ENCODE measurements at regions not wholly inside any gene's neighbourhood (a gene's known extent, or its start where the extent isn't known, plus 50 kb on each side); places are given as distances from the start of the nearest gene placed in this dataset.

DNA sequence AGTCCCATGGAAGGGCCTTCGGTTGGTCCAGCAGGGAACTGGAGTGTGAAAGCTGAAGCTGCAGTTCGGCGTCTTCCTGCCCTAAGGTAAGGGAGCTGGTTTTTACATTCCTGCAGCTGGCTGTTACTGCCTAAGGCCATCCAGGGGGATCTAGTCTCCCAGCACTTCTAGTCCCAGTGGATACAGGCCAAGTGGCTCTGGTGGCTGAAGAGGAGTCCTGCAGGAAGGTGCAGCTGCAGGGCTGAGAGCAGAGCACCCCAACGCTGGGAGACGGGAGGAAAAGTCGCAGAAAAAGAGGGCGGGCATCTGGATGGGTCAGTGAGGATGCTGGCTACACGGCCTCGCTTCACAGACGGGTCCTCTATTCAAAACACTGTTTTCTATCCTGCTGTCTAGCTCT is 225.0 kb upstream of the HS6ST1 start:
- WGBS: 83% methylated on average over 10 of the region's 10 CpGs
- no peak overlapping the region for H3K27ac ChIP-seq
- TF ChIP-seq POLR2A (IDR thresholded peaks at IDR 0.05) (no peak), POLR2AphosphoS5 (IDR thresholded peaks at IDR 0.05) (no peak), CTCF (IDR thresholded peaks at IDR 0.05) (no peak)
- H3K9me3 ChIP-seq: no peaks in the 10 kb centered on the region
- H3K4me1 ChIP-seq (replicated peaks): no peaks in the 10 kb centered on the region
- intact Hi-C loops (cut with DNase I): no loop called here
- H3K36me3 ChIP-seq: no peaks in the 10 kb centered on the region
- H3K4me3 ChIP-seq: no peak overlapping the region
- DNase-seq (ENCODE audit: low spot score): no peak
- H3K27me3 ChIP-seq (replicated peaks; ENCODE audit: insufficient read depth): no peaks in the 10 kb centered on the region

- Histone ChIP-seq H3K4me3 (no peak overlapping the region), H3K27me3 (replicated peaks; ENCODE audit: insufficient read depth) (no peaks in the 10 kb centered on the region), H3K27ac (no peak overlapping the region), H3K36me3 (no peaks in the 10 kb centered on the region), H3K9me3 (no peaks in the 10 kb centered on the region), H3K4me1 (replicated peaks) (no peaks in the 10 kb centered on the region)
- no peak for DNase-seq (ENCODE audit: low spot score)
- intact Hi-C loops (cut with DNase I): no loop called here
- WGBS: 62% methylated on average over 16 of the region's 16 CpGs
- no peak for TF ChIP-seq POLR2AphosphoS5 (IDR thresholded peaks at IDR 0.05)
- TF ChIP-seq CTCF (IDR thresholded peaks at IDR 0.05): no peak
- TF ChIP-seq POLR2A (IDR thresholded peaks at IDR 0.05): no peak
Observed at GRCh38 chr2:128544321-128545037, 225.8 kb upstream of the HS6ST1 start.

GRCh38 chr2:128545085-128545484 is 226.4 kb upstream of the HS6ST1 start:
- no peak overlapping the region for H3K27ac ChIP-seq
- TF ChIP-seq POLR2AphosphoS5 (IDR thresholded peaks at IDR 0.05) (no peak), CTCF (IDR thresholded peaks at IDR 0.05) (no peak), POLR2A (IDR thresholded peaks at IDR 0.05) (no peak)
- no peak overlapping the region for H3K4me3 ChIP-seq
- H3K4me1 ChIP-seq (replicated peaks): no peaks in the 10 kb centered on the region
- intact Hi-C loops (cut with DNase I): no loop called here
- H3K27me3 ChIP-seq (replicated peaks; ENCODE audit: insufficient read depth): no peaks in the 10 kb centered on the region
- DNase-seq (ENCODE audit: low spot score): no peak
- H3K36me3 ChIP-seq: no peaks in the 10 kb centered on the region
- WGBS: 91% methylated on average over 5 of the region's 5 CpGs
- H3K9me3 ChIP-seq: no peaks in the 10 kb centered on the region

DNA sequence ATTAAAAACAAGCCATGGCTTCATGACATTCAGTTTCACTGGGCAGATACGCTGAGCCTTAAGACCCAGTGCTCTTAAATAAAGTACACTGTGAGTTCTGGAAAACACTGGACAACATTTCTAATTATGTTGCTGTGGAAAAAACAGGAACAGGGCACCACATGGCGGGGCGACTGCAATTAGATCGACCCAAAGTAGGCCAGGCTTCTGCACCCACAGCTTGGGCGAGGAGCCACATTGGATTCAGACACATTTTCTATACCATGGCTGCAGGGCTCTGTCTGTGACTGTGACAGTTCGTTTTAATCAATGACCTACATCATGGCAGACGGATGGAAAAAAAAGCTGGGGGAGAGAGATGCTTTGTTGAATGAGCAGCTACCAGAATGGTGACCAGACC is 227.2 kb upstream of the HS6ST1 start:
- WGBS: 97% methylated on average over 7 of the region's 7 CpGs
- intact Hi-C loops (cut with DNase I): no loop called here
- TF ChIP-seq POLR2A (IDR thresholded peaks at IDR 0.05) (no peak), POLR2AphosphoS5 (IDR thresholded peaks at IDR 0.05) (no peak), CTCF (IDR thresholded peaks at IDR 0.05) (no peak)
- no peaks in the 10 kb centered on the region for H3K4me1 ChIP-seq (replicated peaks)
- no peak overlapping the region for H3K4me3 ChIP-seq
- no peaks in the 10 kb centered on the region for H3K9me3 ChIP-seq
- DNase-seq (ENCODE audit: low spot score): no peak
- H3K27me3 ChIP-seq (replicated peaks; ENCODE audit: insufficient read depth): no peaks in the 10 kb centered on the region
- no peak overlapping the region for H3K27ac ChIP-seq
- H3K36me3 ChIP-seq: no peaks in the 10 kb centered on the region

- H3K9me3 ChIP-seq: no peaks in the 10 kb centered on the region
- 69% methylated on average over 3 of the region's 3 CpGs for WGBS
- intact Hi-C loops (cut with DNase I): no loop called here
- H3K4me1 ChIP-seq (replicated peaks): no peaks in the 10 kb centered on the region
- no peak overlapping the region for H3K27ac ChIP-seq
- TF ChIP-seq POLR2AphosphoS5 (IDR thresholded peaks at IDR 0.05) (no peak), CTCF (IDR thresholded peaks at IDR 0.05) (no peak), POLR2A (IDR thresholded peaks at IDR 0.05) (no peak)
- no peak for DNase-seq (ENCODE audit: low spot score)
- H3K27me3 ChIP-seq (replicated peaks; ENCODE audit: insufficient read depth): no peaks in the 10 kb centered on the region
- H3K4me3 ChIP-seq: no peak overlapping the region
- H3K36me3 ChIP-seq: no peaks in the 10 kb centered on the region
Observed at GRCh38 chr2:128547667-128548066, 229.0 kb upstream of the HS6ST1 start.

Data from prostate gland (tissue), 2 donors.